ENCODE measurements at regions not wholly inside any gene's neighbourhood (a gene's known extent, or its start where the extent isn't known, plus 50 kb on each side); places are given as distances from the start of the nearest gene placed in this dataset.

GRCh38 chr20:60213126-60213893 lies 255.1 kb downstream of the CDH26 start:
- DNase-seq (ENCODE audit: low read depth) = no peak

- DNase-seq (ENCODE audit: low read depth) = no peak
These were observed 256.9 kb downstream of the CDH26 start for GRCh38 chr20:60214901-60215815.

- DNase-seq (ENCODE audit: low read depth) = no peak
These were observed 257.9 kb downstream of the CDH26 start for GRCh38 chr20:60215816-60216730.

- no peak for DNase-seq (ENCODE audit: low read depth)
These were observed 261.0 kb downstream of the CDH26 start for GRCh38 chr20:60219231-60219630.

DNA sequence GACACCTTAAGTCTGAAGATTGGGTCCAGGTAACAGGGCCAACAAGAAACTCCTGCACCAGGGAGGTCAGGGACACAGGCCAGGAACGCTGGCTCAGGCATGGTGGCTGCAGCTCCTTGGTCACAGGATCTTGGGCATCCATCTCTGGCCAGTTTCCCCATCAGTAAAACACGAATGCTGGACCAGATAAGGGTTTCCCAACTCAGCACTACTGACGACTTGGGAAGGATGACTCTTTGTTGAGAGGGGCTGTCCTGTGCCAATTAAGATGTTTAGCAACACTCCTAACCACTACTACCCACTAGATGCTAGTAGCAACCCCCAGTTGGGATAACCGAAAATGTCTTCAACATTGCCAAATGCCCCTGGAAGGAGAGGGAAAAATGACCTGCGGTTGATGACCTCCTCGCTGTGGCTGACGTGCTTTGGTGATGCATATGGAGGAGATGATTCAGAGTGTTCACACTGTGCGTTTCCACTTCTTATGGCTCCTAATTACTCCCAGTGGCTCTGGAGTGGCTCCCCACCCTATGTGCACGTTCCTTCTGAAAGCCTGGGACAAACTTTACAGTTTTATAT lies 261.9 kb downstream of the CDH26 start:
- DNase-seq (ENCODE audit: low read depth) = no peak

- no peak for DNase-seq (ENCODE audit: low read depth)
These were observed 262.5 kb downstream of the CDH26 start for GRCh38 chr20:60220706-60221105.

- DNase-seq (ENCODE audit: low read depth) = no peak
These were observed 263.4 kb downstream of the CDH26 start for GRCh38 chr20:60221593-60221992.

DNA sequence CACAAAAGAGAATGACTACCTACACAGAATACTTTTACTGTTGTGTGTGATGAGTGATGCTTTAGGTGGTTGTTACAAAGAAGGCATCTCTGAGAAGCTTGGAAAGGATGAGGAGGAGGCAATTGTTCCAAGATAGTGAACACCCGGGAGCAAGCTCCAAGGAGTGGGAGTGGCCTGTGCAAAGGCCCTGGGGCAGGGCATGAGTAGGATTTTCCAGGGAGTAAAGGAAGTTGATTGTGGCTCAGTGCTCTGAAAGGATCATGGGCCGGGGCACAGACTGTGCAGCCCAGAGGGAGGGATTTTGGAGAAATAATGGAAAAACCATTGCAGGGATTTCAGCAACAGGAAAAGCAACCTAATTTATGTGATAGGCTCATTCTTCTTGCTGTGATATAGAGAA lies 264.3 kb downstream of the CDH26 start:
- DNase-seq (ENCODE audit: low read depth) = no peak

GRCh38 chr20:60223174-60223573 lies 265.0 kb downstream of the CDH26 start:
- no peak for DNase-seq (ENCODE audit: low read depth)

DNA sequence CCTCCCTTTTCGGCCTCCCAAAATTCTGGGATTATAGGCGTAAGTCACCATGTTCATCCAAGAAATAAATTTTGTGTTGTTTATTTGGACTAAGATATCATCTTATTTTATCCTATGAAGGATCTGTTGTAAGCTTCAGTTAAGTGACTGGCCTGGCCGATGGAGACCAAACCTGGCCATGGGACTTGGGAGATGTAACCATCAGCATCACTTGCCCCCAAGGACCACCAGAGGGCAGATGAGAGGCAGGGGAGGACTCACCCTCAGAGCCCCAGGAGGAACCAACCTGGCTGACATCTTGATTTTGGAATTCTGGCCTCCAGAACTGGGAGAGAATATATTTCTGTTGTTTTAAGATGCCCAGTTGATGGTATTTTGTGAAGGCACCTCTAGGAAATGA lies 266.7 kb downstream of the CDH26 start:
- no peak for DNase-seq (ENCODE audit: low read depth)

DNA sequence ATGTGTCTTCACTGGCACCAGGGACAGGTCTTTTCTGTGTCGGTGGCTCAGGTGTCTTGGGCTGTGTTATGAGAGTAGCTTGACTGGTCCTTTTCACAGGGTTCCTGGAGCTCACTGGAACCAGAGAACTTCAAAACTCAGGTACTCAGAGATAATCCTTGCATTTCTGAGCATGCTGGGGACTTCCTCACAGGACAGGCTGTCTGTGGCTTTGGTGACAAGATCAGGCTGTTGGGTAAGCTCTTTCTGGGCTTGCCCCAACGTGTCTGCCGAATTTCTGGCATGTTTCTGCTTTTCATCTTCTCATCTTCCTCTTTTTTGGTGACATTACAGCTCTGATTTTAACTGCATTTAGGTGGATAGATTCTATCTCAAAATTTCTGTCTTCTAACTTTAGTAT lies 270.0 kb downstream of the CDH26 start:
- DNase-seq (ENCODE audit: low read depth) = no peak

DNA sequence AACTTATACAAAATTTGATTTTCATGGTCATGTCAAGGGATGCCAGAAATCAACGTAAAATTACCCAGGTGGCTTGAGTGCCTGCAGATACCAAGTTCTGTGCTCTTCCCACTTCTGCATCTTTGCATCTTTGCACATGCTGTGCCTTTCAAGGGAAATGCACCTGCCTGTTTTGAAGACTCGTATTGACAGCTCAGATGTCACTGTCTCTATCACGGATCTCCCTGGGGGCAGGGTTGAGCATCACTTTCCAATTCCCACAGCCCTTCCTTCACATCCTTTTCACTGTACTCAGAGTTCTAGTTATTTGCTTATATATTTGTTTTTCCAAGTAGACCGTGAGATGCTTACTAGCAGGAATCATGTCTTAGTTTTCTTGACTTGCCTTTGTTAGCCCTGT lies 274.2 kb downstream of the CDH26 start:
- DNase-seq (ENCODE audit: low read depth) = no peak

DNA sequence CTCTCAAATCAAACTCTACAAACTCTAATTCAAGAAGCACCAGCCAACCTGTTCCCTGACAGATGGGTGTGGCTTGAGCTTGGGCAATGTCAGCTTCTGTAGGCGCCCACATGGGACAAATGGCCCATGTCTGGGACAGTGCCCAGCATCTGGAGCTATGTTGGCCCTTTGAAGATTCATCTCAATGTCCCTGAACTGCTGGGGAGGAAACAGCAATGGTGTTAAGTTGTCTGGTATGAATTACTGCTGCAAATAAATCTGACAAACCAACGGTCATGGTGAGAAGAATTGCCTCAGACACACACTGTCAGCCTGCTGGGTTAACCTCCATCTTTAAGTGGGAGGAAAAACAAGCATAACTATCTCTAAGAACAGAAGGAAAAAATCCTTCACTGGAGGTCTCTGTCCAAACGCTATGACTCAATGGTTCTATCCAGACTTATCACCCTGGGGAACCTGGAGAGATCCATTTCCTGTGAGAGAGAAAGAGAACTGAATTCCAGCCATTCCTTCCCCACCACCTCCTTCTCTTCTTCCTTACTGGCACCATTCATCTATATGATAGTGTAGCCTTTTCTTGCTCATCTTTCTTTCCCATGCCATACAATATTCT lies 274.9 kb downstream of the CDH26 start:
- no peak for DNase-seq (ENCODE audit: low read depth)

GRCh38 chr20:60236613-60237012 lies 278.4 kb downstream of the CDH26 start:
- DNase-seq (ENCODE audit: low read depth) = no peak

DNA sequence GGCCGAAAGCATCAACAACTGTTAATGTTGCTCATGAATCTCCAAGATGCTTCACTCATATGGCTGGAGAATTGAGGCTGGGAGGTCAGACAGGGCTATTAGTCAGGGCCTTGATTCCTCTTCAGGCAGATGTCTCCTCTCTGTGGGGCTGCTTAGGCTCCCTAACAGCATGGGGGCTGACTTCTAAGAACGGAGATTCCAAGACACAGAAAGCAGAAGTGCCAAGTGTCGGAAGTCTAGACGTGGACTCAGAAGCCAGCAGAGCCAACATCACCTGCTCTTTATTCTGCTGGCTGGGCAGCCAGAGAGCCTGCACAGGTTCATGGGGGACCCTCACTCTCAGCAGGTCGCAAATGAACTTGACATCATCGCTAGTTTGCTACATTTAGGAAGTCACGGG lies 279.8 kb downstream of the CDH26 start:
- no peak for DNase-seq (ENCODE audit: low read depth)

DNA sequence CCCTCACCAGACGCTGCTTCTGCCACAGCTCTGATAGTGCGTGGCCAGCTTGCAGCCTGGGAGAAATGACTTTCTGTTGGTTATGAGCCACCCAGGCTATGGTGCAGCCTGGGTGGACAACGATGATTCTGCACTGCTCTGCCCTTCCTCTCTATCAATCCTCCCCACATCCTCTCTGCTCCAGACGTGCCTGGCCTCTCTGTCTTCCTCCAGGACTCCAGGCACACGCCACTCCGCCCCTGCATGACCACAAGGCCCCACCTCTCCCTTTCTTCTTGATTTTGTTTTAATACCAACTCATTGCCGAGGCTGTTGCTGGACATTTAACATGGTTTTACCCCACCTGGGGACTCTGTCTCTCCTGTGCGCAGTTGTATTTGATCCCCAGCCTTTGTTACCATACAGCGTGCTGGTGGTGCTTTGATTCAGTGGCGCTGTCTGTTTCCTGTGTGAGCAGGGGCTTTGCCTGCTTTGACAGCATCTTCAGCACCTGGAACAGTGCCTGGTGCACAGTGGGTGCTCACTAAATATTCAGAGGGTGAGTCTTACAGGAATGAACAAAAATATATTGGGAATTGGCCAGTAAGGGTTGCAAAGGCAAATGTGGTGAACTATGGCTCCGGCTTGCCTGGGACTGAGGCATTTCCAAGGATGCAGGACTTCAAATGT lies 280.9 kb downstream of the CDH26 start:
- DNase-seq (ENCODE audit: low read depth) = no peak

GRCh38 chr20:60239956-60240355 lies 281.7 kb downstream of the CDH26 start:
- DNase-seq (ENCODE audit: low read depth) = no peak

- no peak for DNase-seq (ENCODE audit: low read depth)
These were observed 282.2 kb downstream of the CDH26 start for GRCh38 chr20:60240415-60240814.

- DNase-seq (ENCODE audit: low read depth) = no peak
These were observed 282.8 kb downstream of the CDH26 start for GRCh38 chr20:60240986-60241385.

GRCh38 chr20:60242836-60243505 lies 284.7 kb downstream of the CDH26 start:
- no peak for DNase-seq (ENCODE audit: low read depth)
